ENCODE measurements at regions not wholly inside any gene's neighbourhood (a gene's known extent, or its start where the extent isn't known, plus 50 kb on each side); places are given as distances from the start of the nearest gene placed in this dataset.

DNA sequence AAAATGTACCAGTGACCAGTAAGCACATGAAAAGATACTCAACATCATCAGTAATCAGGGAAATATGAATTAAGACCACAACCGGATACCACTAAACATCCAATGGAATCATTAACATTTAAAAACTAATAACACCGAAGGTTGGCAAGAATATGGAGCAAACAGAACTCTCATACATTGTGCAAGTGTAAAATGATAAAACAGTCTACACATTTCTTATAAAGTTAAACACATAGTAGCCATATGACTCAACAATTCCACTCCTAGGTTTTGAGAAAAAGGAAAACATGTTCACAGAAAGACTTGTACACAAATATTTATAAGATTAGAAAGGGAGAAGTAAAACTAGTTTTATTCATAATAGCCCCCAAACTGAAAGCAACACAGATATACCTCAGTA is 60.3 kb upstream of the SLCO2A1 start:
- TF ChIP-seq, protein P1, sequence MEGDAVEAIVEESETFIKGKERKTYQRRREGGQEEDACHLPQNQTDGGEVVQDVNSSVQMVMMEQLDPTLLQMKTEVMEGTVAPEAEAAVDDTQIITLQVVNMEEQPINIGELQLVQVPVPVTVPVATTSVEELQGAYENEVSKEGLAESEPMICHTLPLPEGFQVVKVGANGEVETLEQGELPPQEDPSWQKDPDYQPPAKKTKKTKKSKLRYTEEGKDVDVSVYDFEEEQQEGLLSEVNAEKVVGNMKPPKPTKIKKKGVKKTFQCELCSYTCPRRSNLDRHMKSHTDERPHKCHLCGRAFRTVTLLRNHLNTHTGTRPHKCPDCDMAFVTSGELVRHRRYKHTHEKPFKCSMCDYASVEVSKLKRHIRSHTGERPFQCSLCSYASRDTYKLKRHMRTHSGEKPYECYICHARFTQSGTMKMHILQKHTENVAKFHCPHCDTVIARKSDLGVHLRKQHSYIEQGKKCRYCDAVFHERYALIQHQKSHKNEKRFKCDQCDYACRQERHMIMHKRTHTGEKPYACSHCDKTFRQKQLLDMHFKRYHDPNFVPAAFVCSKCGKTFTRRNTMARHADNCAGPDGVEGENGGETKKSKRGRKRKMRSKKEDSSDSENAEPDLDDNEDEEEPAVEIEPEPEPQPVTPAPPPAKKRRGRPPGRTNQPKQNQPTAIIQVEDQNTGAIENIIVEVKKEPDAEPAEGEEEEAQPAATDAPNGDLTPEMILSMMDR (IDR thresholded peaks at IDR 0.05): no peak
- no peak for TF ChIP-seq POLR2A (IDR thresholded peaks at IDR 0.05)
- TF ChIP-seq POLR2AphosphoS5 (IDR thresholded peaks at IDR 0.05): no peak

Data from breast epithelium (tissue), 3 donors.